NCI-H345 (cell line): ENCODE measurements at regions not wholly inside any gene's neighbourhood (a gene's known extent, or its start where the extent isn't known, plus 50 kb on each side); places are given as distances from the start of the nearest gene placed in this dataset.
A peak's percentile ranks its signal among the peaks of the same experiment; 100 is the strongest.

Experiments
- DNase-seq: peaks from one replicate; lab custom pipeline; 2025; lab: John Stamatoyannopoulos, UW

DNA sequence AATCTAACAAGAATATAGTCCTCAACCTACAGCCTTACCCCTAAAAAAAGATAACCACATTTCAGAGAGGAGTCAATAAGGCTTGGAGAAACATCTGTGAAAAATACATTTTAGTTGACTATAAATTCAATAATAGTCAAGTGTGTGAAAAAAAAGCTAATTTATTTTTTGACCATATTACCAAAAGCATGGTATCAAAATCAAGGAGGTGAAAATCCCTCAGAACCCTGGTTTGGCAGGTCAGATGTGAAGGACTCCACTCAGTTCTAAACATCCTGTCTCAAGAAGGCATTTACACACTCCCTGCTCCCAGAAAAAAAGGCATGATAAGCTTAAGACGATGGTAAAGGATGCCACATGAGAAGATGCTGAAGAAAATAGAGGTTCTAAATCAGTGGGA is 745.1 kb upstream of the TENM3 start:
- DNase-seq: no peak

DNA sequence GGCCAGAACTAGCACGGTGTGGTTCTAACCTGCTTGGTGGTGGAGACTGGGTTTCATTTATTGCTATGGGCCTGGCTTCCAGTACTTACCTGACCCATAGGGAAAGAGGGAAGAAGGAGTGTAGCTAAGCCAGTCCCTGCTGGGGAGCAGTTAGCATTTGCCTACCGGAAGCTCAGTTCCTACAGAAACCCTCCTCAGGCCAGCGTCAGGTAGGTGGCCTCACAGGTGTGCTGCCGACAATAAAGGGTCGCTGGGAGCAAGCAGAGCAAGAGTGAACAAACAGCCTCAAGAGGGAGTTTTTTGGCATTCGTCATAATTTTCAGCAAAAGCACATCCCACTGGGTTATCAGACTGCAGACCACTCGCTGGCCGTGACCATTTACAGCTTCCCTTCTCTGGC is 740.6 kb upstream of the TENM3 start:
- DNase-seq: no peak

DNA sequence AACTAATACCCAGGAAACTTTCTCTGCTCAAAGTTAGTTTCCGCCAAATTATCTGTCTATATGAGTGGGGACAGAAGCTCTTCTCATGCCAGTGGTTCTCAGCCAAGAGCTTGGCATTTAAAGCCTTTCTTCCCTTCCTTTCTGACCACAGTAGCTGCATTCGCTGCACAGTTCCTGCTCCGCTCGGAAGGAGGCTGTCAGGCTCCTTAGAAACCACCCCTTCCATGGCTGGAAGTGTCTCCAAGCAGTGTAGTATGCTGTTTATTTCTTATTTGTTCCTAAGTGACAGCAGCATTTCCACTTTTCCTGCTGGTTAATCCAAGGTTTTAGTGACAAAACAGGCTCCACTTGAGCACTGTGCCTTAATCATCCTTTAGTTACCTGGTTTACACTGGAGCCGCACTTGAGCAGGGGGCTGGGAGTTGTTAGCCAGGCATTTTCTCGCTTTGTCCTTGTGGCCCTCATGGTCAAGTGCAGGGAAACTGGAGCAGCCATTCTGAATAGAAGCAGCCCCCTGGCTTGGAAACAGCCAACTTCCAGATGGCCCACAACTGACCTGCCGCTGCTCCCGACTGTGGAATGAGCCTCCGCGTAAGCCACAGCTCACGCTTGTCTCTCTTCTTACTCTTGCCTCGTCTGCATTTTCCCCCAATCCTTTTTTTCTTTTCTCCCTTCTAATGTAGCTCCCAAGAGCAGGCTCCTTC is 739.4 kb upstream of the TENM3 start:
- no peak for DNase-seq

DNA sequence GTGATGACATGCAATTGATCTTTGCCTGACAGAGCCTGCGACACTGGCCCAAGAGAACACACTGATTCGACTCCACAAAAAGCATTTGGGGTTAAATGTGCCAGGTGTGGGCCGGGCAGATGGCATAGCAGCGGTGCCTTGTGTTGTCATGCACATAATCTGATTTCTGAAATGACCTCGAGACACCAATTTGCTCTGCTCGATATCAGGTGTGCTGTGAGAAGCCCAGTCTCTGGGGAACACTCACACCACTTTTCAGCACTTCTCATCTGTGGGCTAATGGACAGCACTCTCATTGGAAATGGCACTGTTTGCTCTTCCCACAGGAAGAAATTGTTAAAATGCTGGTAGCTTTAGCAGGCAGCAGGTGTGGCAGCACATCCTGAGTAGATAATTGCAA is 738.3 kb upstream of the TENM3 start:
- no peak for DNase-seq

DNA sequence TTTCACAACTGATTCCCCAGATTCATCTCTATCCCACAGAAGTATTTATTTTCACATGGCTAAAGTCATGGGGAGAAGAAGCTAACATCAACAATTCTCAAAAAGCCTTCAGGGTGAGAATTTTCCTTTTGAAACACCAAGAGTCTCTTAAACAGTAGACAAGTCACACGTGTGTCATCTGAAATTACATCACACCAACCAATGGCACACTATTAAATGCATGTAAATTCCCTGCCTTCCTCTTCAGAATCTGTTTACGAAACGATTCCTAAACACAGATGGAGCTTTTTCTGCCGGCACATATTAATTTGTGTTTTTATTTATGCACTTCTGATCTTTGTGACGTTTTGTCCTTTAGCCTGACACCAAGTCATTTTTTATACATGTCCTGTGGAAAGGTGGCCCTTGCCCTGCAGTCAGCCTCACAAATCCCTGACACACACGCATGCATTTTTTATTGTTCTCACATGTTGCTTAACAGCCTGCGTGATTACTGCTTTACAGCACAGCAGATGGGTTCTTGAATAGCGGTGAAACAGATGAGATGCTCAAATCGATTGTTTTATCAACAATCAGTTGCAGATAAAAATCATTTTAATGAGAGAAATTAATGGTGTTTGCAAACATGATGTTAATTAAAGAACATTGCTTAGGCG is 735.9 kb upstream of the TENM3 start:
- DNase-seq: no peak

DNA sequence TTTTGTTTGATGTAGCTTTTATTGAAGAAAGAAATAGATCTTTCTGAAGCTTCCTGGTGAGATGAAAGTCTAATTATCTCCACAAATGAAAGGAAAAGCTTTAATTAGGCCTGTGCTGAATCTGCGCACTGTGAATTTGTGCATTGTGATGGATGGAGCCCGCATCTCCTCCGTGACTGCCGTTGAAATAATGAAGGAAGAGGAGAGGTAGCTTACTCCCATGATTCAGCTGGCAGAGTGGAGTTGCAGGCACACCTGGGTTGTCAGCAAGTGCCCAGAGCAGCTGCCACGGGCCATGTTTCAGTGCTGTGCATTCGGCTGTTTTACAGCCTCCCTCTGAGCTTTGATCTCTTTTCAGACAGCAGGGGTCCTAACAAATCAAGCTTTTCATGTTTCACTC is 735.3 kb upstream of the TENM3 start:
- no peak for DNase-seq

DNA sequence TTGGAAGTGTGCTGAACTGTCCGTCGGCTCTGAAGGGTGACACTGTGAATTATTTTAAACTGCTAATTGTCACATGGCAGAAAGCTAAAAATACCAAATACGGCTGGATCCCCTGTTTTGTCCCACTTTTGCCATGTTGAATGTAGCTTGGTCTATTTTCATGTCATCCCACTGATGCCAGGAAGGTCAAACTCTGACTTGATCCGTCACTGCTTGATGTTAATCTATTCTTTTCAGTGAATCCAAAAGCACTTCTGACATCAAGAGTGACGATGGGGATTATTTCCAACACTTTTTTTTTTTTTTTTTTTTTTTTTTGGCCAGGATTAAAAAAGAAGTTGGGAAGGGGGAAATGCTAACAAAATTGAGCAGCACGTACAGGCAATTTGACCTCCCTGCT is 734.6 kb upstream of the TENM3 start:
- no peak for DNase-seq

DNA sequence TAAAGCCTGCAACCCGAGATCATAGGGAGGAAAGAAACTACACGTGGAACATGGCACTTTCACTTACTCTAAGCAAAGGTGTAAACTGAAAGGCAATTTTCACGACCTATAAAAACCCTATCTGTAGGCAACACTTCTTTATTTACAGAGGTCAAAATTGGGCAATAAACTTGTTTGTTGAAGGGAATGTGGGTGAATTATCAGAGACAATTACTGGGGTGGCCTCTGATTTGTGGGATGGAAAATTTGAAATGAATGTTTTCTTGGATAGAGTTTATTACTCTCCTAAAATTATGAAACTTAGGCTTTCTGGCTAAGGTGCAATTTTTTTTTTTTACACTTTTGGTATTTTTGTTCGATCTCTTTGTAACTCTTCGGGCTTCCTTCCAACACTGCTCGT is 734.1 kb upstream of the TENM3 start:
- DNase-seq: no peak

DNA sequence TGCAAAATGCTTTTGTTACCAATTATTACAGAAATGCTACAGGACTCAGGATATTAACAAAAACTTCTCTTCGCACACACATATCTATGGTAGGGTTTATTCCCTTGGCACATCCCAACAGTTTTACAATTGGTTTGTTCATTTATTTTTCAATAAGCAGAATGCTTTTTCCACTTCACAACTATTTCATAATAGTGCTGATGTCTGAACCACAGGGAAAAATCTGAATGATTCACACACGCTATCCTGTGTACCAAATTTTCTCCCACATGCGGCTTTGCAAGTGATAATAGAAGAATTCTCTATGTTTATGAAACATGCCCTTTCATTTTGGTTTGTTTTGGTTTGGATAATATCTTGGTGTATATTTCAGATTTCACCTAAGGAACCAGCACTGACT is 725.7 kb upstream of the TENM3 start:
- DNase-seq: no peak

DNA sequence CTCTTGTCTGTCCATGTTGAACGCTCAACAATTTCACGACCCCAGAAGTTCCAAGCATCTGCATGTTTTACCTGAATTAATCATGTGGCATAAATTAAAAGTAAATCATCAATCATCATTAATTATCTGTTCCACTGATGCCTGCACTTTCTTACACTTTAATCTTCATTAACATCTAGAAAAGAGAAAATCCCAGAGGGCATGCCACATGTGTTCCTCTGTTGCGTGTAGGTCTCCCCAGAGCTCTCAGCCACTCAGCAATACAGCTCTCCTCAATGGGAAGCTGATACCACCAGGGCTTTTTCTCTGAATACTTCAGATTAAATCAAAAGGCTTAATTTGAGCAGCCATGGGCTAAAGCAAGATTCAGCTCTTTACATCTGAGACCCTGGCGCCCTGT is 722.4 kb upstream of the TENM3 start:
- DNase-seq: no peak

DNA sequence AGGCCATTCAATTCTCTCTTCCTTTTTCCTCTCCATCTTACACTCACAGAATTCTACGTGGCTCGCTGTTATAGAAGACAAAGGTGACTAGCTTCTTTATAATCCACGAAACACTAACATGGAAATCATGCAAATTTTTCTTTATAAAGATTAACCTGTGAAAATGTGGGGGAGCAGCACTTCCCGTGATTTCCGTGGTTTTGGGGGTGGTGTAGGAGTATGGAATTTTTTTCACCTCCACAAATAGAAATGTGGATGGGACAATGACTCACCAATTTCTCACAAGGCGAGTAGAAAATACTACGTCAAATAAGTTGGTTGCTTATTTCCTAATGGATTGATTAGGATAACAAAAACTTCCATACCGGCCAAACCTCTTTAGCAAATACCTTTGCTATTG is 719.2 kb upstream of the TENM3 start:
- no peak for DNase-seq

DNA sequence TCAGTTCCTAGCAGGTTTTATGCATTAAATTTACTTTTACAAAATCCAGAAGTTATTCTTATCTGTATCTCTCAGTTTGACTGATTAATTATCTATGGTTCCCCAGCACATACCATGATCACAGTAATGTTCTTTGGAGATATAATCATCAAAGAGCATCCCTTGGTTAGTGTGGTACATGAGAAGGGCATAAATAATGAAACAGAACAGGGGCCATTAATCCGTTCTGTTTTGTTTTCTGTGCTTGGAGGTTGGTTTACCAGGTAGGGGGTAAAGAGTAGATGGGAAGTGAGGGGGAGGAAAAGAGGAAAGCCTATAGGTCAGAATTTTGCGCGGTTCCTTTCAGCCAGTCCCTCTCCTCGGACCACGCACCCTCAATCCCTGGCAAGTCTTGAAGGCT is 718.7 kb upstream of the TENM3 start:
- DNase-seq: no peak

DNA sequence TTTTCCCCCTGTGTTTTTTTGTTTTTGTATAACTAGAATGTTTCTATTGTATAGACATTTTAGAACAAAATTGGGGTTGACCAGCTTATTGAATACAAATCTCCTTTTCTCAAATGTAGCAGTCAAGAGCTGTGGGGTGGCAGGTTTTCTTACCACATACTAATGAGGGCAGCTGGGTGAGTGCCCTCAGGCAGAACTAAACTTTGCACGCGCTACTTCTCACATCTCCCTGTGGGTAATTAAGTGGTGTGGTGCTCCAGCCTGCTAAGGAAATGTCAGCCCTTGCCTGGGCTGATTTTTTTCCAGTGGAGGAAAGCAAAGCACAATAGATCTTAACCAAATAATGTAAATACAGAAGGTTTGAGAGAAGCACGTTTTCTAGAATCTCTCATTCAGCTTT is 717.6 kb upstream of the TENM3 start:
- no peak for DNase-seq

DNA sequence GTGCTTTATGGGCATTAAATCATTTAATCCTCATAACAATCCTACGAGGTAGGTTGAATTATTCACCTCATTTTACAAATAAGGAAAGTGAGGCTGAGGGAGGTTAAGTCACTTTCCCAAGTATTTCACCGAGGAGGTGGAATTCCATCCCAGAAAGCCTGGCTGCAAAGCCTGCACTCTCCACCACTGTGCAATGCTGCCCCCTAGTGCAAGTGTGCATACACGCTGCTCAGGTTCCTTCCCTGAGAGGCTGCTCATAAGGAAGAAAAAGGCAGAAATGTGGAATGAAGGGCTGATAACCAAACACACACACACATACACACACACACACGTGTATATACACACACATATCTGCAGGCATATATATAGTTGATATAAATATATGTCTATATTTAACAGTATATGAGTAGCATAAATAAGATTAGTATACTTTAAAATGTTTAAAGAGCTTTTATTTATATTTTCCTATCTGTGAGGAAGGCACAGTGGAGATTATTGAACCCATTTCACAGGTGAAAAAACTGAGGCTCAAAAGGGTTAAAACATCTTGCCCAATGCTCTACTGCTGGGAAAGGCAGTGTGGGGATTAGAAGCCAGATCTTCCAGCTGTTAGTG is 714.5 kb upstream of the TENM3 start:
- DNase-seq: peak; percentile 1

DNA sequence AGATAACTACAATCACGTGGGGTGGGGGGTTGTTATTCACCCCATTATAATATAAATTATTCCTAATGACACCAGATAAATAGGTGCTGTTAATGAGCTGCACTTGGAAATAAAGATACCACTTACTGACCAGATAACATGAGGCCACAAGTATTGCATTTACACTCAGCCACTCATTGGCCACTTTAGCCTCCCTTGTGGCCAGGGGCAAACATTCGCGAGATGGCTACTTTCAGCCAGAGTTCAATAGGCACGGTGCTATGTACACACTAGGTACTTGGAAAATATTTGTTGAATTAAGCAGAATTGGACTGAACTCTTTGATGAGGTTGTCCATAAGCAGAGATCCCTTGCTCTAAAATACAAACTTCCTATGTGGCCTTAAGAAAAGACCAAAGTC is 713.7 kb upstream of the TENM3 start:
- no peak for DNase-seq

DNA sequence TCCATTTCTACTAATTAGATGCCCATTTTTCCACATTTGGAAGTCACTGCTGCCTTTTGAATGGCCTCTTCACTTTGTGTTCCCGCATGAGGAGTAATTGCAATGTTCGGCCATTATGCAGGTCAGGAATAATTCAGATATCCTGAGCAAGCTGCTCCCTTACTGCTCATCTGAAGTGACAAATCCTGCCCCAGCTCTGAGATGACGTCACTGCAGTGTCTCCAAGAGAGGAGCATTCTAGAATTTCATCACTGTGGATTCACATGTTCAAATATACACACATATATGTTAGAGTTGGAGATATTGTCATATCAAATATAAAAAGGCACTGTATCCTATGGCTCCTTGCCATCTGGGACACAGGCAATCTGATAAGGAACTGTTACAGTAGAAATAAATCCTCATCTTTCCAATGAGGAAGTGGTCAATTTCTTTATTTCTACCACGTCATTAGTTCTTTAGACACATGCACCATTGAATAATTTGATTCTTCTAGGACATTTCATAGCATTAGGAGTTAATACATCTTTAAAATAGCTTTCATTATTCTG is 706.9 kb upstream of the TENM3 start:
- no peak for DNase-seq

DNA sequence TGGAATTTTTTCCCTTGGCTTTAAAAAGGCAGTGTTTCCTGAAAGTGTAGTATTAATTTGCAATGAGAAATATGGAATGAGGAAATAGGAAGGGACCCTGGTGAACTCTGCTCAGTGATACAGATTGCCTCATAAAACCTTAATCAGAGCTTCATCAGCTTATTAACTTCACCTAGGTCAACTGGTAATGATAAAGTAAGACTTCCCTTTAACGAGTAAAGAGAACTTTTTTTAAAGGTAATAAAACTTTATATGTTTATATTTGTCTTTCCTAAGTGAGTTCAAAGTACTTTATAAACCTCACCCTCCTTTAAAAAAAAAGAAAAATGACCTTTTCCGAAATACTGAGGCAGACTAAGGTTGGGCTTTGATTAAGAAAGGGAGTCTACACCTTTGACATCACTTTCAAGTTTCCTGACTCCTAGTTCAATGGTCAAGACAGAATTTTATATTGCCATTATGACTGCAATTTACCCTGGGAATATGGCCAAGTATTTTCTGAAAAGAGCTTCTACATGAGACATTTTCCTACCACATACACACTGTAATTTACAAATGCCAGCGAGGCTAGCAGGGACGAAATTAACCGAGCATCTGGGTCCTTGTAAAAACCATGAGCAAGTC is 706.3 kb upstream of the TENM3 start:
- DNase-seq: no peak

DNA sequence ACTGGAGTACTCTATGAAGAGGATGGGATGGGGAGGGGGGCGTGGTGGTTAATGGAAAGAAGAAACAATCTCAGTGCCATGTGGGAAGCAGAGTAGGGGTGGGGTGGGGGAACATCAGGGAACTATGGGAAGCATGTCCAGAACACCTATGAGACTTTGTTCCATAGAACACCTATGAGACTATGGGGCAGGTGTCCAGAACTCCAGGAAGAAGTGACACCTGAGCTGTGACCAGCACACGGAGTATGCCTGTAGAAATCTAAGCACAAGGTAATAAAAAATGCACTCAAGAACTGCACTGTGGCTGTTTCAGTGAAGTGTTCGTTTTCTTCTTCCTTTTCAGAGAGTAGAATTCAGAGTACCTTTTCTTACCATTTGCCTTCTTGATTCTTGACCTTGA is 704.8 kb upstream of the TENM3 start:
- DNase-seq: no peak

DNA sequence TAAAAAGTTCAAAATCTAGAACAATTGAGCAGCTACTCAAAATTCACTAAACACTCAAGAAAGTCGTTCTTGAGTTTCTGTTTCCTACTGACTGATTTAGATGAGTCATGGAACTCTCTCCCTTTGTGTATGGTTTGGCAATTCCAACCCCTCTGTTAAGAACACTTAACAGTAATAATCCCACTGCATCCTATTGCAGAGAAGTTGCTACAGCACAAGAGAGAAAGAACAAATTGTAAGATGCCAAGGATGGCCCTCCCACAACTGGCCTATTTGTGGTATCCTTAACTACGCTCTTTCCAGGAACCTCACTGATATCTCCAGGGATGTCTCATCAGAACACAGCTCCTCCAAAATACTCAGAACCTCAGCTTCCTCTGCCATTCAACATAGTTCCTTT is 701.8 kb upstream of the TENM3 start:
- no peak for DNase-seq

DNA sequence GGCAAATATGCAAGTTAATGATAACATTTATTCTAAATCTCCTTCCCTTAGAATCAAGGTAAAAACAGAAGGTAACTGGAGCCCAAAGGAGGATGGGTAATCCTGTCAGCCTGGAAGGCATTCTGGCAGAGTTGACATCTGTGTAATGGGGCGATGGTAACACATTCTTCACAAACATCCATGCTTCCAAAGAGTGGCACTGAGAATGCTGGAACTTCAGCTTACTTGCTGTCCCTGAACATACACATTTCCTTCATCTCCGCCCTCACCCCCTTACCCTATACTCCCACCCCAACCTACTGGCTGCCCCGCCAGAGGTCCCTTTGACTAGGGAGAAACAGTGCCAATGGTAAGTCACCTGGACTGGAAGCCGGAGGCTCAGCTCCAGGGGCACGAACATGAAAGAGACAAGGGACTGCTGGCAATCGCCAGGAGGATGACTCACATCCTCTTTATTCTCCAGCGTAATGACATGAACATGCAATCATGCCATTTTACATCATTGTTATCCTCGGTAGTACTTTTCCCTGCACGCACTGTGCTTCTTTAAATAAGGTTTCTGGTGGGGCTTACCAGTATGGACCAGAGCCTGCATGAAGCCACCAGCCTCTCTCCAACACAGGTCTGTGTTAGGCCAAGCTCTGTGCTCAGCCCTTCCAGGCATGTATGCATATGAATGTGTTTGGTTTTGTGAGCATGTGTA is 694.2 kb upstream of the TENM3 start:
- DNase-seq: no peak

DNA sequence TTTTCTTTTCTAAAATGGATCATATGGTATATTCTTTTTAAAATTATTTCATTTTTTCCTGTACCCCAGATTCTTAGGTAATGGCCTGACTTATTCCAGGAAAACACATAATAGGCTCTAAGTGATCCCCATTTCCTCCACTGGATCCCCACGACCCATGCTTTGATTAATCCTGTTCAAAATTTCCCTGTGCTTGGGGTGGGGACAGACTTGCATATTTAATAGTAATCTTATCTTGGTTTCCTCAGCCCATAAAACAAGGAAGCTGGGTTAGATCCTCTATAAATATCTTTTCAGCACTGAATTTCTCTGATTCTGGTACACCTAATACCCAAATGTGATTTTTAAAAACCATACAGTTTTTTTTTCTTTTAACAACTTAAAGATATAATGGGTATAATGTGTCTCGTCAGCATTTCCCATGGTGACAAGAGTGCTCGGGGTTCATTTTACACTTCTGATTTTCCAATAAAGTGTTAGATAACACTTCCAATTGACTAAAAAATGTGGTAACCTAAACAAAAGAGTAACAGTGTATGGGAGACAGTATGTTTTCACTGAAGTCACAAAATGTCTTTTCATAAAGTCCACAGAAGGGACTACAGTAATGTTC is 693.5 kb upstream of the TENM3 start:
- DNase-seq: no peak

DNA sequence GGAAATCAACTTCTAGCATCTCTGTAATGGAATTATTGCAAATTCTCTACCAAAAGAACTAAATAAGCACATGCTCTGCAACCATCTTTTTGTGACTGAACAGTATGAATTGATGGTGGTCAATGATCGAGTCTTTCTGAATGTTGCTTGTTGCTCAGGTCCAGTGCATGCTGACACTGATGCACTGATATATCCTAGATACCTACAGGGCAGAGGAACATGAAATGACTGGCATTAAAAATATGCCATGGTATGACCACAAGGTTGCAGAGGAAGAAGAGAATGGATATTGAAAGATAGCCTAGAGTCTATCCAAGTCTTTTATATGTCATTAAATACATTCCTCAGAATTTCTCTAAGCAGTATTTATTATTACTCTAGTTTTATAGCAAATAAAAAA is 692.8 kb upstream of the TENM3 start:
- no peak for DNase-seq
